ENCODE measurements at regions not wholly inside any gene's neighbourhood (a gene's known extent, or its start where the extent isn't known, plus 50 kb on each side); places are given as distances from the start of the nearest gene placed in this dataset.

DNA sequence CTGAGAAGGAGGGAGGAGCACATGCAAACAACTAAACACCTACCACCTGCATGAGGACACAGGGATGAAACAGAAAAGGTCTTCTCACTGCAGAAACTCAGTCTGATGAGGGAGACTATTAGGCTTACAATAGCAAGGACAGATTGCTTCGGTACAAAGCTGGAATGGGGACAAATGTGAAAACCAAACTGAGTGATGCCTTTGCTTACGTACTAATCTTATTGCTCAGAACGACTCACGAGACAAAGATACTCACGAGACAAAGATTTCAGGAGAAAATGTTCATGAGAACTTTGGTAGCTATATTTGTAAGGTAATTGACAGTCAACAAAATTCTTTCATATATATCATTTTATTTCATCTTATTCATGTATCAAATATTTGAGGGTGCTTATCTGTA is 71.9 kb upstream of the TAF1L start:
- H3K27ac ChIP-seq (replicated peaks): no peak overlapping the region
- no peak for DNase-seq (ENCODE audit: low read depth in 1 of 2, low spot score in 1 of 2)
- no peaks in the 10 kb centered on the region for H3K27me3 ChIP-seq (ENCODE audit: insufficient read depth, poor library complexity, severe bottlenecking)
- TF ChIP-seq SPI1 (IDR thresholded peaks at IDR 0.05; ENCODE audit: borderline replicate concordance, low read depth) (no peak), POLR2AphosphoS5 (IDR thresholded peaks at IDR 0.05; ENCODE audit: low read depth) (no peak), REST (IDR thresholded peaks at IDR 0.05; ENCODE audit: insufficient replicate concordance, low read depth) (no peak), CTCF (IDR thresholded peaks at IDR 0.05; ENCODE audit: insufficient read depth, low read length) (no peak), GABPA (IDR thresholded peaks at IDR 0.05; ENCODE audit: low read depth) (no peak)
- no peak overlapping the region for H3K4me3 ChIP-seq (replicated peaks; ENCODE audit: insufficient read depth, low read length)

DNA sequence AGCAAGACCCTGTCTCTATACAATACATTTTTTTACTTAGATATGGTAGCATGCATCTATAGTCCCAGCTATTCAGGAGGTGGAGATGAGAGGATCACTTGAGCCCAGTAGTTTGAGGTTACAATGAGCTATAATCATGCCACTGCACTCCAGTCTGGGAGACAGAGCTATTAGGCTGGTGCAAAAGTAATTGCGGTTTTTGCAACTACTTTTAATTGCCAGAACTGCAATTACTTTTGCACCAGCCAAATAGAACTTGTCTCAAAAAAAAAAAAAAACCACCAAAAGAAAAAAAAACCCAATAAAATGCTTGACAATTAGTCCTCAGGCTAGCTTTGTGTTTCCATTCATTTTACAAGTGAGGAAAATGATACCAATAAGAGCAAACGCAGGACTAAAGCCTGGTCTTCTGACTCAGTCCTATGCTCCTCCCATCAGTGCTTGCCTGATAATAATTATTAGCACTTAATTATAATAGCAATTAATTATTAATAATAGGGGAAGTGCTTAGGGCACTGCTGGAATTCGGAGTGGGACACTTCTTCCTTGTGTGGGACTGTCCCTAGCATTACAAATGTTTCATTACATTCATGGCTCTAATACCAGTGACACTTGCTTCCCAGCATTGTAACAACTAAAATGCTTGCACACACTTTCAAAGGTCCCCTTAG is 73.1 kb upstream of the TAF1L start:
- DNase-seq (ENCODE audit: low read depth in 1 of 2, low spot score in 1 of 2): no peak
- no peak overlapping the region for H3K4me3 ChIP-seq (replicated peaks; ENCODE audit: insufficient read depth, low read length)
- TF ChIP-seq GABPA (IDR thresholded peaks at IDR 0.05; ENCODE audit: low read depth) (no peak), REST (IDR thresholded peaks at IDR 0.05; ENCODE audit: insufficient replicate concordance, low read depth) (no peak), SPI1 (IDR thresholded peaks at IDR 0.05; ENCODE audit: borderline replicate concordance, low read depth) (no peak), POLR2AphosphoS5 (IDR thresholded peaks at IDR 0.05; ENCODE audit: low read depth) (no peak), CTCF (IDR thresholded peaks at IDR 0.05; ENCODE audit: insufficient read depth, low read length) (no peak)
- H3K27ac ChIP-seq (replicated peaks): no peak overlapping the region
- no peaks in the 10 kb centered on the region for H3K27me3 ChIP-seq (ENCODE audit: insufficient read depth, poor library complexity, severe bottlenecking)

DNA sequence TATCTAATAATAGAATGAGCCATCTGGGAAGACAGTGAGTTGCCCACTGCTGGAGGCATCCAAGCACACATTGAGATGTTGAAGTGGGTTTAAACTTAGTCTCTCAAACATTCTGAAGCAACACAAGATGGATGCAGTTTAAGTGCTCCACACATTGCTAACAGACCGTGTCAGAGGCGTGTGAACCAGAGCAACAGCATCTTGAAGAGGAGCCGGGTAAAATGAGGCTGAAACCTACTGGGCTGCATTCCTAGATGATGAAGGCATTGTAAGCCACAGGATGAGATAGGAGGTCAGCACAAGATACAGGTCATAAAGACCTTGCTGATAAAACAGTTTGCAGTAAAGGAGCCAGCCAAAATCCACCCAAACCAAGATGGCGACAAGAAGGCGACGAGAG is 73.5 kb upstream of the TMEM215 start:
- Histone ChIP-seq H3K4me3 (replicated peaks; ENCODE audit: insufficient read depth, low read length) (no peak overlapping the region), H3K27ac (replicated peaks) (no peak overlapping the region), H3K27me3 (ENCODE audit: insufficient read depth, poor library complexity, severe bottlenecking) (no peaks in the 10 kb centered on the region)
- TF ChIP-seq POLR2AphosphoS5 (IDR thresholded peaks at IDR 0.05; ENCODE audit: low read depth): no peak
- no peak for DNase-seq (ENCODE audit: low read depth in 1 of 2, low spot score in 1 of 2)

DNA sequence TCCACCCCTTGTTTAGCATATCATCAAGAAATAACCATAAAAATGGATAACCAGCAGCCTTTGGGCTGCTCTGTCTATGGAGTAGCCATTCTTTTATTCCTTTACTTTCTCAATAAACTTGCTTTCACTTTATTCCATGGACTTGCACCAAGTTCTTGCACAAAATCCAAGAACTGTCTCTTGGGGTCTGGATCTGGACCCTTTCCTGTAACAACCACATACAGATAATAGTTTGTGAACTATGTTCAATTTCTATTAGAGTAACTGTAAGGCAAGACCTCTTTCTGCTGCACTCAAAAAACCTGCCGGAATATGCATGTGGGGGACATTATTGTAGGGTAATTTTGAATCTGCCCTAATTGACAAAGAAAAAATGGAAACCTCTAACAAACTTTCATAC is 66.9 kb upstream of the TMEM215 start:
- DNase-seq (ENCODE audit: low read depth in 1 of 2, low spot score in 1 of 2): no peak
- H3K27ac ChIP-seq (replicated peaks): no peak overlapping the region
- no peak for TF ChIP-seq SPI1 (IDR thresholded peaks at IDR 0.05; ENCODE audit: borderline replicate concordance, low read depth)
- no peak for TF ChIP-seq POLR2AphosphoS5 (IDR thresholded peaks at IDR 0.05; ENCODE audit: low read depth)
- TF ChIP-seq CTCF (IDR thresholded peaks at IDR 0.05; ENCODE audit: insufficient read depth, low read length): no peak
- TF ChIP-seq REST (IDR thresholded peaks at IDR 0.05; ENCODE audit: insufficient replicate concordance, low read depth): no peak
- TF ChIP-seq GABPA (IDR thresholded peaks at IDR 0.05; ENCODE audit: low read depth): no peak

More for the DNA sequence above, 66.9 kb upstream of the TMEM215 start:
- Histone ChIP-seq H3K27me3 (ENCODE audit: insufficient read depth, poor library complexity, severe bottlenecking) (no peaks in the 10 kb centered on the region), H3K4me3 (replicated peaks; ENCODE audit: insufficient read depth, low read length) (no peak overlapping the region)

Data from HL-60 (cell line).